Suprapubic skin (tissue), 4 donors: ENCODE measurements at regions not wholly inside any gene's neighbourhood (a gene's known extent, or its start where the extent isn't known, plus 50 kb on each side); places are given as distances from the start of the nearest gene placed in this dataset.
"Not testable (repeated sequence)": the region's sequence is repeated elsewhere in the genome, so short reads cannot be mapped to it uniquely, and the experiment has no call there.

Experiments used
- DNase-seq, 2 donors: peaks; one replicate each; pipeline ENCODE4 v3.0.0-alpha.2; 2019; ENCODE audit warnings: low spot score in 2 of 2
- H3K27ac ChIP-seq: fragments of 200-600 bp; sonication (generic); one replicate; pipeline ENCODE4 v1.5.1; 2019
- H3K27me3 ChIP-seq: fragments of 200-600 bp; sonication (generic); one replicate; pipeline ENCODE4 v1.5.1; 2019
- H3K36me3 ChIP-seq: fragments of 200-600 bp; sonication (generic); one replicate; pipeline ENCODE4 v1.5.1; 2019
- H3K4me1 ChIP-seq: fragments of 200-600 bp; sonication (generic); one replicate; pipeline ENCODE4 v1.5.1; 2019
- H3K4me3 ChIP-seq: fragments of 200-600 bp; sonication (generic); one replicate; pipeline ENCODE4 v1.5.1; 2019; ENCODE audit warnings: mild to moderate bottlenecking
- H3K9me3 ChIP-seq: fragments of 200-600 bp; sonication (generic); one replicate; pipeline ENCODE4 v1.5.1; 2019
- EP300 ChIP-seq: sonication (generic); formaldehyde crosslinking; IDR thresholded peaks from one replicate; pipeline ENCODE4 v1.6.1; 2017; ENCODE audit warnings: antibody characterized with exemption
- POLR2A ChIP-seq, 2 donors: fragments of 450-650 bp; IDR thresholded peaks; one replicate each; pipeline ENCODE4 v1.6.1; 2017; ENCODE audit warnings: antibody characterized with exemption in 2 of 2, mild to moderate bottlenecking in 2 of 2, moderate library complexity in 2 of 2
- POLR2AphosphoS5 ChIP-seq, 3 donors: sonication (generic); formaldehyde crosslinking; IDR thresholded peaks; one replicate each; pipeline ENCODE4 v1.6.1; 2017; ENCODE audit warnings: antibody characterized with exemption in 3 of 3
- WGBS: methylation state at CpG from one replicate; pipeline ENCODE4 v1.1.5; 2018; 5-methylcytosine and 5-hydroxymethylcytosine counted together
- TF ChIP-seq, protein P1 (sequence below), 2 donors: fragments of 200-600 bp in 1 of 2; fragments of 450-650 bp in 1 of 2; sonication (generic) in 1 of 2; IDR thresholded peaks; one replicate each; pipeline ENCODE4 v1.5.1; 2016 to 2019; ENCODE audit warnings: antibody characterized with exemption in 2 of 2, mild to moderate bottlenecking in 1 of 2, moderate library complexity in 1 of 2

DNA sequence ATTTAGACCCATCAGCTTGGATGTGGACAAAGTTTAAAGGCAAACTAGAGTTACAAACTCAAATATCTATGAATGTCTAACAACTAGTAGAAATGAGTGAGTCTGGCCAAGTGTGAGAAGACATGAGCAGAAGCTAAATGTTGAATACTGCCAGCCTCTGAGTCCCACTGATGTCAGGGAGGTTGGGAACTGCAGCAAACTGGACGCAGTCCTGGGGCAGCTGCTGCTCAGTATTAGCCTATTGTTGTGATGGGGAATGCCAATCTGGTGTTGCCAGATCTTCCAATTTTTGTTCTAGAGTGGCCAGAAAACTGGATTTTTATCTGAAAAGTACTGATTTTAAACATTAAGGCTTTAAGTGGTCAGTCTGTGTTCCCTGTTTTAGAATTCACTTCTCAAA is 770.4 kb upstream of the STXBP6 start:
- TF ChIP-seq POLR2A (IDR thresholded peaks at IDR 0.05) = no peak
- no peak for TF ChIP-seq EP300
- TF ChIP-seq, protein P1, sequence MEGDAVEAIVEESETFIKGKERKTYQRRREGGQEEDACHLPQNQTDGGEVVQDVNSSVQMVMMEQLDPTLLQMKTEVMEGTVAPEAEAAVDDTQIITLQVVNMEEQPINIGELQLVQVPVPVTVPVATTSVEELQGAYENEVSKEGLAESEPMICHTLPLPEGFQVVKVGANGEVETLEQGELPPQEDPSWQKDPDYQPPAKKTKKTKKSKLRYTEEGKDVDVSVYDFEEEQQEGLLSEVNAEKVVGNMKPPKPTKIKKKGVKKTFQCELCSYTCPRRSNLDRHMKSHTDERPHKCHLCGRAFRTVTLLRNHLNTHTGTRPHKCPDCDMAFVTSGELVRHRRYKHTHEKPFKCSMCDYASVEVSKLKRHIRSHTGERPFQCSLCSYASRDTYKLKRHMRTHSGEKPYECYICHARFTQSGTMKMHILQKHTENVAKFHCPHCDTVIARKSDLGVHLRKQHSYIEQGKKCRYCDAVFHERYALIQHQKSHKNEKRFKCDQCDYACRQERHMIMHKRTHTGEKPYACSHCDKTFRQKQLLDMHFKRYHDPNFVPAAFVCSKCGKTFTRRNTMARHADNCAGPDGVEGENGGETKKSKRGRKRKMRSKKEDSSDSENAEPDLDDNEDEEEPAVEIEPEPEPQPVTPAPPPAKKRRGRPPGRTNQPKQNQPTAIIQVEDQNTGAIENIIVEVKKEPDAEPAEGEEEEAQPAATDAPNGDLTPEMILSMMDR (IDR thresholded peaks at IDR 0.05) = no peak
- no peak for TF ChIP-seq POLR2AphosphoS5 (IDR thresholded peaks at IDR 0.05)
- Histone ChIP-seq H3K36me3 (no peaks in the 10 kb centered on the region), H3K4me1 (no peaks in the 10 kb centered on the region), H3K27me3 (no peaks in the 10 kb centered on the region), H3K4me3 (no peak overlapping the region), H3K9me3 (no peaks in the 10 kb centered on the region), H3K27ac (no peak overlapping the region)
- no peak for DNase-seq
- WGBS = 87% methylated on average over 1 of the region's 1 CpG

DNA sequence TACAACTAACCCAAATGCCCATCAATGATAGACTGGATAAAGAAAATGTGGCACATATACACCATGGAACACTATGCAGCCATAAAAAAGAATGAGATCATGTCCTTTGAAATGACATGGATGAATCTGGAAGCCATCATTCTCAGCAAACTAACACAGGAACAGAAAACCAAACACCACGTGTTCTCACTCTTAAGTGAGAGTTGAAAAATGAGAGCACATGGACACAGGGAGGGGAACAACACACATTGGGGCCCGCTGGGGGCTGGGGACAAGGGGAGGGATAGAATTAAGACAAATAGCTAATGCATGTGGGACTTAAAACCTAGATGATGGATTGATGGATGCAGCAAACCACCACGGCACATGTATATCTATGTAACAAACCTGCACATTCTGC is 764.7 kb upstream of the STXBP6 start:
- H3K9me3 ChIP-seq, H3K27me3 ChIP-seq, H3K36me3 ChIP-seq, H3K4me3 ChIP-seq, H3K27ac ChIP-seq, H3K4me1 ChIP-seq, DNase-seq: not testable (repeated sequence)
- WGBS = 86% methylated on average over 3 of the region's 3 CpGs

DNA sequence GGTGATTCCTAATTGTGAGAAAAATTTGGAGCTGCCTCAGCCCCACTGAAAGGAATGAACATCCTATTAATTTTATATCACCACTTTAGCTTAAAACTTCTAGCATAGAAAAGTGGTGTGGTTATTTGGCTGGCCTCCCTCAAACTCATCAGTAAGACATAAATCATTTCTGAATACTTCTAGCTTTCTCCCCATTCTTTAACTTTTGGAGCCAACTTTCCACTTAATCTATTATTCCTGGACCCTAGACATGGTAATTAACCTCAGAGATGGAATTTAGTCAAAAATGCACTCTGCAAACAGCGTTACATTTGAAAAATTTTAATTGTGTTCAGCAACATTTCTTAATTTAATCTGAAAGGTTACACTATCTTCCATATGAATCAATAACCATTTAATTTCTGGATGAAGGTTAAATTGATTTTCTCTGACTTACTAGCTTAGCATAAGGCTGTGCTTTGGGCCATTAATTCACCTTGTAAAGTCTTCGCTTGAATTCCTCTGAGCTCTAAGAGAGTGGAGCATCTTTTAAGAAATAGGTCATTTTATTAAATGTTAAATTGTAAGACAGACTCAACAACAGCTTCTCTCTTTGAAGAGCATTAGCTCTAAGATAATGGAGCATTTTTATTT is 753.6 kb upstream of the STXBP6 start:
- Histone ChIP-seq H3K4me3 (no peak overlapping the region), H3K27ac (no peak overlapping the region), H3K27me3 (no peaks in the 10 kb centered on the region), H3K9me3 (no peaks in the 10 kb centered on the region), H3K36me3 (no peaks in the 10 kb centered on the region), H3K4me1 (no peaks in the 10 kb centered on the region)
- WGBS = 55% methylated on average over 2 of the region's 2 CpGs
- no peak for DNase-seq
- TF ChIP-seq EP300 (no peak), POLR2AphosphoS5 (IDR thresholded peaks at IDR 0.05) (no peak), POLR2A (IDR thresholded peaks at IDR 0.05) (no peak)
- TF ChIP-seq, protein P1 (IDR thresholded peaks at IDR 0.05) = no peak

DNA sequence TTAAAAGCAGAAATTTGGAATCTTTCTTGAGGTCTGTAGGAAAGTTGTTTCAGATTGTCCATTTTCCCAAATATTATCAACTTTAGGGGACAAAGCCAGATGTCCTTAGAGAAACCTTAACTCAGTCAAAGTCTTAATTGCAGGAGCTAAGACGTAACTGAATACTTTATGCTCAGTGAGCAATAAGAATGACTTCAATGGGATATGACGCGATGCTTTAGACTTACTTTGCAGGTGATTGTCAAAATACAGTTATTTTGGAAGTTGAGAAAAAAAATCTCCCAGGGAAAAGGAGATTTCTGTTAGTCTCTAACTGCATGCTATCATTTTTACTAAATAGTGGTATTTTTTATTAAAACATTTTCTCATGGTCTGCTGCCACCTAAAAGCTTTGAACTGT is 750.9 kb upstream of the STXBP6 start:
- DNase-seq = no peak
- Histone ChIP-seq H3K4me3 (no peak overlapping the region), H3K4me1 (no peaks in the 10 kb centered on the region), H3K27ac (no peak overlapping the region), H3K36me3 (no peaks in the 10 kb centered on the region), H3K9me3 (no peaks in the 10 kb centered on the region), H3K27me3 (no peaks in the 10 kb centered on the region)
- WGBS = 60% methylated on average over 3 of the region's 3 CpGs
- no peak for TF ChIP-seq POLR2A (IDR thresholded peaks at IDR 0.05)

DNA sequence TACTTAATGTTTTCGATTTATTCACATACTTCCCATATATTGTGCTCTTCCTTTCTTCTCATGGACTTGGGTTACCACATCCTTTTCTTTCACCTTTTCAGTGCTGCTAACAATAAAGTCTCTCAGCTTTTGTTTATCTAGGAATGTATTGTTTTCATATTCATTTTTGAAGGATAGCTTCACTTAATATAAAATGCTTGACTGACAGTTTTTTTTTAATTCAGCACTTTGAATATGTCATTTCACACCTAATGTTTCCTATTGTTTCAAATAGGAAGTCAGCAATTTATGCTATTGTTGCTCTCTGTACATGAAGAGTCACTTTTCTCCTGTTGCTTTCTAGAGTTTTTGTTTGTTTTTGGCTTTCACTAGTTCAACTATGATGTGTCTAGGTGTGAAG is 738.3 kb upstream of the STXBP6 start:
- no peak for DNase-seq
- Histone ChIP-seq H3K27me3 (no peaks in the 10 kb centered on the region), H3K27ac (no peak overlapping the region), H3K4me1 (no peaks in the 10 kb centered on the region), H3K9me3 (peaks cover 2% of the 10 kb centered on the region), H3K4me3 (no peak overlapping the region), H3K36me3 (no peaks in the 10 kb centered on the region)
- TF ChIP-seq POLR2A (IDR thresholded peaks at IDR 0.05) (no peak), EP300 (no peak), POLR2AphosphoS5 (IDR thresholded peaks at IDR 0.05) (no peak)
- TF ChIP-seq, protein P1 (IDR thresholded peaks at IDR 0.05) = no peak
- WGBS = 82% methylated on average over 1 of the region's 1 CpG

DNA sequence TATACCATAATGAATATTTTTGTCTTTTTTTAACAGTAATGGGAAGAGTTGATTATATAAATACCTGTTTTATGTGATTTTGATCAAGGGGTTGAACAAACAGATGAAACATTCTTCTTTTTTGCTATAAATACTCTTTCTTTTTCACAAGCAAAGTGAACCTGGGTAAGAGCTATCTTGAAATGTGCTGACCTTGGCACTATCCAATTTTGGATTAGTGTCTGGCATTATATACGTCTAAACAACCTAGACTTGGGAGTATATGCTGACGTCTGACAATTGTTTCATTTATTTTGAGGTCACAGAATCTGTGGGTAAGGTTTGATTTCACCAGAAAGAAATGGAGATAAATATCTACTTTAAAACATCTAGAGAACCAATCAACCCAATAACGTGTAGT is 716.0 kb upstream of the STXBP6 start:
- TF ChIP-seq POLR2A (IDR thresholded peaks at IDR 0.05) = no peak
- no peak for TF ChIP-seq POLR2AphosphoS5 (IDR thresholded peaks at IDR 0.05)
- TF ChIP-seq EP300 = no peak
- TF ChIP-seq, protein P1 (IDR thresholded peaks at IDR 0.05) = no peak
- DNase-seq = no peak
- Histone ChIP-seq H3K9me3 (no peaks in the 10 kb centered on the region), H3K4me1 (no peaks in the 10 kb centered on the region), H3K4me3 (no peak overlapping the region), H3K36me3 (no peaks in the 10 kb centered on the region), H3K27ac (no peak overlapping the region), H3K27me3 (no peaks in the 10 kb centered on the region)
- WGBS = 84% methylated on average over 3 of the region's 3 CpGs
